ENCODE measurements at regions not wholly inside any gene's neighbourhood (a gene's known extent, or its start where the extent isn't known, plus 50 kb on each side); places are given as distances from the start of the nearest gene placed in this dataset.
"Not testable (repeated sequence)": the region's sequence is repeated elsewhere in the genome, so short reads cannot be mapped to it uniquely, and the experiment has no call there.

DNA sequence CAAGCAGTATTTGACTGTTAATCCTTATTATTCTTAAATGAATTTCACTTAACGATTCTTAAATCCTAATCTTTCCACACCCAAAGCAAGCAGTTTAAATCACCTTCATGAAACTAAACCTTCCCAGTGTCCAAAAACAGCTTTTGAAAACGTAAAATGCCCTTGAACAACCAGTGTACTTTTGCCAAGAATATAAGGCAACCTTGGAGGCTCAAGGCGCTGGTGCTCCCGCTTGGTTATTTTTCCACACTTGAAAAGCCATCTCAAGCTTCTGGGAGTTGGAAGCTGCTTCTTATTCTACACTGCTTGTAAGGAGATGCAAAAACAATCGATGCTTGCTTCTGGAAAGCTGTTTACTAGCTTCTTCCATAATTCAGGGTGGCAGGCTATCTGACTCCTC is 625.7 kb downstream of the HTR1B start:
- TF ChIP-seq CTCF (IDR thresholded peaks at IDR 0.05; ENCODE audit: insufficient read depth, low read length, poor library complexity, severe bottlenecking): no peak
- no peaks in the 10 kb centered on the region for H3K36me3 ChIP-seq (ENCODE audit: control insufficient read depth, insufficient read depth, low read length)
- no peak for DNase-seq (ENCODE audit: extremely low read depth, insufficient read length)
- H3K27me3 ChIP-seq (replicated peaks; ENCODE audit: control insufficient read depth, insufficient read depth, low read length): no peaks in the 10 kb centered on the region
- no peak overlapping the region for H3K4me3 ChIP-seq (replicated peaks; ENCODE audit: low read depth, low read length)

- H3K4me3 ChIP-seq (replicated peaks; ENCODE audit: low read depth, low read length): no peak overlapping the region
- DNase-seq (ENCODE audit: extremely low read depth, insufficient read length): no peak
- no peak for TF ChIP-seq CTCF (IDR thresholded peaks at IDR 0.05; ENCODE audit: insufficient read depth, low read length, poor library complexity, severe bottlenecking)
- no peaks in the 10 kb centered on the region for H3K36me3 ChIP-seq (ENCODE audit: control insufficient read depth, insufficient read depth, low read length)
- H3K27me3 ChIP-seq (replicated peaks; ENCODE audit: control insufficient read depth, insufficient read depth, low read length): no peaks in the 10 kb centered on the region
Observed at GRCh38 chr6:76835695-76836094, 627.6 kb downstream of the HTR1B start.

- H3K4me3 ChIP-seq (replicated peaks; ENCODE audit: low read depth, low read length): no peak overlapping the region
- H3K36me3 ChIP-seq (ENCODE audit: control insufficient read depth, insufficient read depth, low read length): no peaks in the 10 kb centered on the region
- no peak for TF ChIP-seq CTCF (IDR thresholded peaks at IDR 0.05; ENCODE audit: insufficient read depth, low read length, poor library complexity, severe bottlenecking)
- H3K27me3 ChIP-seq (replicated peaks; ENCODE audit: control insufficient read depth, insufficient read depth, low read length): no peaks in the 10 kb centered on the region
- DNase-seq (ENCODE audit: extremely low read depth, insufficient read length): no peak
Observed at GRCh38 chr6:76835293-76835692, 628.0 kb downstream of the HTR1B start.

DNA sequence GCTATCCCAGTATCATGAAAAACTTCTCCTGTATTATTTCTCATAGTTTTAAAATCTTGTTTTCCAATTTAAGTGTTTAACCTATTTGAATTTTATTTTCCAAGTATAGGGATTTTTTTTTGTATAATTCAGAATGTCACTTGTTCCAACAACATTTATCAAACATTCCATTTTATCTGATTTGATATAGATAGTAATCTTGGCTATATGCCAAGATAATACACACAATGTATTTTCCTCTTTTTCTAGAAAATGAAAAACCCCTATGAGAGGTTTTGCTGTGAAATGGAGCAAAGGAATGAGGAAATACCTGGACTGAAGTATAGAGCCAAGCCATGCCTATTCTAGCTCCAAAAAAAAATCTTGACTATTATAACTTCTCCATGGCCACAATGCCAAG is 628.9 kb downstream of the HTR1B start:
- Histone ChIP-seq H3K27me3 (replicated peaks; ENCODE audit: control insufficient read depth, insufficient read depth, low read length) (no peaks in the 10 kb centered on the region), H3K4me3 (replicated peaks; ENCODE audit: low read depth, low read length) (no peak overlapping the region), H3K36me3 (ENCODE audit: control insufficient read depth, insufficient read depth, low read length) (no peaks in the 10 kb centered on the region)
- DNase-seq (ENCODE audit: extremely low read depth, insufficient read length): no peak
- no peak for TF ChIP-seq CTCF (IDR thresholded peaks at IDR 0.05; ENCODE audit: insufficient read depth, low read length, poor library complexity, severe bottlenecking)

- no peak for DNase-seq (ENCODE audit: extremely low read depth, insufficient read length)
- TF ChIP-seq CTCF (IDR thresholded peaks at IDR 0.05; ENCODE audit: insufficient read depth, low read length, poor library complexity, severe bottlenecking): no peak
- H3K27me3 ChIP-seq (replicated peaks; ENCODE audit: control insufficient read depth, insufficient read depth, low read length): no peaks in the 10 kb centered on the region
- no peak overlapping the region for H3K4me3 ChIP-seq (replicated peaks; ENCODE audit: low read depth, low read length)
- H3K36me3 ChIP-seq (ENCODE audit: control insufficient read depth, insufficient read depth, low read length): no peaks in the 10 kb centered on the region
Observed at GRCh38 chr6:76831299-76831698, 632.0 kb downstream of the HTR1B start.

DNA sequence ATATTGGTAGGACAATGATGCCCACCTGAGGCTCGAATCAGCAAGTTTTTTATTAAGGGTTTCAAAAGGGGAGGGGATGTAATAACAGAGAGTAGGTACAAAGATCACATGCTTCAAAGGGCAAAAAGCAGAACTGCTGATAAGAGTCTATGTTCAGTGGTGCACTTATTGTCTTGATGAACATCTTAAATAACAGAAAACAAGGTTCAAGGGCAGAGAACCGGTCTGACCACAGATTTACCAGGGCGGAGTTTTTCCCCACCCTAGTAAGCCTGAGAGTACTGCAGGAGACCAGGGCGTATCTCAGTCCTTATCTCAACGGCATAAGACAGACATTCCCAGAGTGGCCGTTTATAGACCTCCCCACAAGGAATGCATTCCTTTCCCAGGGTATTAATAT is 639.7 kb downstream of the HTR1B start:
- H3K36me3 ChIP-seq (ENCODE audit: control insufficient read depth, insufficient read depth, low read length); H3K4me3 ChIP-seq (replicated peaks; ENCODE audit: low read depth, low read length); H3K27me3 ChIP-seq (replicated peaks; ENCODE audit: control insufficient read depth, insufficient read depth, low read length); DNase-seq (ENCODE audit: extremely low read depth, insufficient read length): not testable (repeated sequence)
